DMS 273 (cell line): ENCODE measurements at regions not wholly inside any gene's neighbourhood (a gene's known extent, or its start where the extent isn't known, plus 50 kb on each side); places are given as distances from the start of the nearest gene placed in this dataset.
"Not testable (repeated sequence)": the region's sequence is repeated elsewhere in the genome, so short reads cannot be mapped to it uniquely, and the experiment has no call there.

Experiments used
- DNase-seq: peaks from one replicate; lab custom pipeline; 2025; ENCODE audit not compliant: unreplicated experiment; lab: John Stamatoyannopoulos, UW

DNA sequence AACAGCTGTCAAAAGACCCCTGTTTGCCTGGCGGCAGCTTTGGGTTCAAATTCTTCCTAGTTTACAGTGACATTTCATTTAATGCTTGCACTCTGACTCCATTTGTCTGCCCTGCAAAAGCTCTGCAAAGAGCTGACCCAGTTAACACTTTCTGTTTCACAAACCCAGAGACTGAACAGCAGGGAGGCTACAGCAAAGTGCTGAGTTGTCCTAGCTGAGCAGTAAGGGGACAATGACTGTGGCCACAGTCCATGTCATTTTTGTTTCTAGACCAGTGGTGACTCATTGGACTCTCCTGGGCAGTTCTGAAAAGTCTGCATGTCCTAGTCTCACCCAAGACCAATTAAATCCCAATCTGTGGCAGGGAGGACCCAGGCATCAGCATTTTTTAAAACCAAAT is 994.8 kb upstream of the WWC1 start:
- DNase-seq: no peak

DNA sequence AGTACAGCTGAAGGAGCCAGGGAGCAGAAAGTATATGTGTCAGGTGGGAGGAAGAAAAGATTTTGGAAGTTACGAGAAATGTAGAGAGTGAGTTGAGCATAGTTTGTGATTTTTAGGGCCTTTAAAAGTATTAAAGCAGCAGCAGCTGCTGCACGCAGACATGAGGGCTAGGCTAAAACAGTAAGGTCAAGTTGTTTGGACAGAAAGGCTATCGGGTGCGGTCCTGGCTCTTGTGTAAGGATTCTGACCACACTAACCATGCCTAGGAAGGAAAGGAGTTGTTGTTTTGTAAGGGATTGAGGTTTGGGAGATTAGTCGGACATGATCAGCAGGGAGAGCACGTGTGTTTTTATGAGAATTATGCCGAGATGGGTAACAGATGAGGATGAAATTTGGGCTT is 991.6 kb upstream of the WWC1 start:
- not testable (repeated sequence) for DNase-seq

DNA sequence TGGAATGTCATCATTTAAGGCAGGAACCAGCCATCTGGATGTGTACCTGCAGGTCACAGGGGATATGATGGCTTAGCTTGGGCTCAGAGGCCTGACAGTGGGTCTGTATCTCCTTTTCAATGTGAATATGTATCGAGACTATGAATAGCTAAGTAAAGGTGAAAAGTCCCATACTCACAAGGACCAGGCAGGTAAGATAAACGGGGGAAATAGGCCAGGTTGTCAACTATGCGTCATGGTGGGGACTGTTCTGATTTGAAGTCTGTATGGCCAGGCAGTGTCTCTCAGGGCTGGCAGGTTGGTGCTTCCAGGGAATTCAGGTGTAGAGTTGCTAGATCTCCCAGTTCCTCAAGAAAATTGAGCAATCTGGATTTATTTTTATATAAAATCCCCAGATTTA is 987.9 kb upstream of the WWC1 start:
- DNase-seq: no peak

DNA sequence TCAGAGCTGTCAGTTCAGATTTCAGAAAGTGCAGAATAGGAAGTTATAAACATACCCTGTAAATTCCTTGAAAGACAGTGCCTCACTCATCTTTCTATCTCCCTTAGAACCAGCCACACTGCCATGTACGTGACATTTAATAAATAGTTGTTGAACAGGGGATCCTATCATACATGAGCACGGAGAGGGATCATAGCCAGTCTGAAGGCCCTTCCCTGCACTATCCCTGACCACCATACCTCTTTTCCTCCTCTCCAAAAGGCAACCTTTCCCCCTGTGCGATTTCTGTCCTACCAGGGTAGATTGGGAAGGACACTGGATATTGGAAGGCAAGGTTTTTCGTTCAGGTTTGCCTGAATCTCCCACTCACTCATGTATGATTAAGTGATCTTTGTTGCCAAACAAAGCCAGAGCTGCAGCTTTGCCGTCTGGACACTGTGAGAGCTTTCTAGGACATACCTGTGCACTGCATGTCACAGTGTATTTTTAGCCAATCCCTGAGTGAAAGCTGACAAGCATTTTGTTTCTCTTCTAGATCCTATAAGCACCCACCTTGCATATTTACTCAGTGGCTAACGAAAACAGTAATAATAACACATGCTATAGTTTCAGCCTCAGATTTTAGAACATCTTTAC is 986.5 kb upstream of the WWC1 start:
- no peak for DNase-seq

DNA sequence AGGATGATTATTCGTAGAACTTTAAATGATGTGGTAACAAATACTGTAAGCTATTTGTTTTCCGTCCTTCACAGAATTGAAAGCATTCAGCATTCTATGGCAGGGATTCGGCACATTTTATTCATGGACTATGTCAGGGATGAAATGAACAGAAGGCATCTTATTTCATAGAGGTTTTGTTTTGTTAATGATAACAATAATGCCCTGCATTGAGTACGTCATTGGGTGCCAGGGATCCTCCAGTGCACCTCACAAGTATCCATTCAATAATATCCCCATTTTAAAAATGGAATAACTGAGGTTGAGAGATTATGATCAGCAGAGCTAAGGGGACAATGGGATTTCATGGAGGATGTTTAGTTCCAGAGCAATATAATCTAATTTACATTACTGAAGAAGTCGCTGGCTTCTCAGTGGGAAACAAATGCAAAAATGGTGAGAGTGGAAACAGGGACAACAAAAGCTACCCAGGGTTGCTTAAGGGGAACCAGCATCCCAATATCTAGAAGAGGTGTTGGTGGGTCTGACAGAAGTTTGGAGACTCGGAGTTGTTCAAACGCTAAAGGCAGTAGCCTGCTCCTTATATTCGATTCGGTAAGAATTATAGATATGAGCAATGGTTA is 985.7 kb upstream of the WWC1 start:
- no peak for DNase-seq

DNA sequence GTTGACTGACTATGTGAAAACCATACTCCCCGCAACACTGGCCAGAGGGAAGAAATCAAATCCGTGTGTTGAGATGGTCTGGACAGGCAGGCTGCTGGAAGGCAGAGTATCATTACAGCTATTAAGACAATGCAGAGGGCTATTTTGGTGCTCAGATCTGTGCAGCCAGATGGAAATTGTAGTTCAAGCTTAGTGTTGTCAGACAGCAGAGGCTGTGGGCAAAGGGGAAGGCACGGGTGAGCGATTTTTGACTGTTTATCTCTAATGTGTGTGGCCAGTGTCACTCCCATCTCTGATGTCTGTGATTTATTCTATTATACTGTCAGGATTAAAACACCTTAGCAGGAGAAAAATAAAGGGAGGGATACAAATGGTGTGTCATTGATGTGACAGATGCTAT is 984.4 kb upstream of the WWC1 start:
- no peak for DNase-seq

DNA sequence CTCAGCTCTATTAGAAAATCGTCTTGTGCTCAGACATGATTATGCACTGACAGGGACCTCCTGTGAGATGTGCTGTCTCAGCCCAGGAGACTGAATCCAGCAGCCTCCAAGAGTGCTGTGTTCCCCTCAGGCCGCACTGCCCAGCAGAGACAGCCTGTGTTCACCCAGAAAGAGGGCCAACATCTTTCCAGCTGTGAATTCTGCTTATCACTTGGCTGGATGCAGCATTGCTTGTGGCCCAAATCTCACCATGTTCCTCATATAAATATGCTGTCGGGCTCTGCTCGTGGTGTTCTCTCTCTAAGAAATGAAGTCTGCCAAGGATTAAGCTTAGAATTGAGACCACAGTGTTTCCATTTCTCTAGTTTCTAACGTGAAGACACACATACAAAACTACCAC is 983.0 kb upstream of the WWC1 start:
- no peak for DNase-seq

DNA sequence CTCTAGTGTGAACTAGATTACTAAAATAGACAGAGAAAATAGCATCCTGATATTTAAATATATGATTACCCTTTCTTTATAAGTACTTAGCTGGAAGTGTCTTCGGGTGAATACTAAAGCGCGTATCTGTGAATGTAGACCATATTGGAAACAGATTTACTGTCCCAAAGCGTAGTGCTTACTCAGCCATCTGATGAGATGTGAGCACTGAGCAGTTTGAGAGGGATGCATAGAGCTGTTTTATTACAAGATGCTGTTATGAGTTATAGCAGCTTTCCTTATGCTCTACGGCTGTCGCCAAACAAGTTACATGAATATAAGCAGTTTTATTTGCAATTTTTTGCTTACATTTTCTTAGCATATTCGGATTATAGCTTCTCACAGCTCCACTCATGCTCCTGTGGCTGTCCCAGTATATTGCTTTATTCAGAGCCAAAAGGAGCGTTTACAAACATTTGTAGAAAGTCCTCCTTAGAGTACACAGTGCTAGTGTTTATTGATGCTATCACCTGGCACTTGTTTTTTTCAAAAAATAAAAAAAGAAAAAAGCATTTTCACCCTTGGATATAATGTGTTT is 981.4 kb upstream of the WWC1 start:
- DNase-seq: no peak

DNA sequence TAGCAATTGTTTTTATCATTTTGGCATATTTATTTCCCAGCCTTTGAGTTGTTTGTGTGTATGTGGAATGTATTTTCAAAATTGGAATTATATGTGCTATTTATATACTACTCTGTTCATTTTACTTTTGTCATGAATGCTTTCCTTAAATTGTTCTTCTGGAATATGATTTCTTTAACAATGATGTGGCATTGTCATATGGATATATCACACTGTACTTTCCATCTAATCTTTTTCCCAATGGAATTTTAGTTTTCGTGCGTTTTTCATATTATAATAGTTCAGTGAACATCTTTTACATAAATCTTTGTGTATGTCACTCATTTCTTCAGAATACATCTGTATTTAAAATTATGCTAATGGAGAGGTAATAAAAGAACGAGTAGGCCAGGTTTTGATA is 980.1 kb upstream of the WWC1 start:
- DNase-seq: no peak

DNA sequence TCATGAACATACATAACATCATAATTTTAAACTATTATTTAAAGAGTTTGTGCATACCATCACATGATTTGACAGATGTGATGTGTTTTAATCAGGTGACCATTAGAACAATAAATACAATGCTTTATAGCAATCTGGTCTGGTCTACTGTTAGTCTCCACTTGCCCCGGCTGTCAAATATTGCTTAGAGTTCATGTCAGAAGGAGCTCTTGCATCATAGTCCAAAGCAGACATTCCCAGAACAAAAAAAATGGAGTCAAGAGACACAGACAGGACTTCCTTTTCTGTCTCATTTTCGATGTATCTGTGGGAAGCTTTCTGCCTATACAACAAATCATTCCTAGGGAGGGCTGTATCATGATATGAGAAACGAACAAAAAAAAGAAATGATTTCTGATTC is 979.2 kb upstream of the WWC1 start:
- DNase-seq: no peak

DNA sequence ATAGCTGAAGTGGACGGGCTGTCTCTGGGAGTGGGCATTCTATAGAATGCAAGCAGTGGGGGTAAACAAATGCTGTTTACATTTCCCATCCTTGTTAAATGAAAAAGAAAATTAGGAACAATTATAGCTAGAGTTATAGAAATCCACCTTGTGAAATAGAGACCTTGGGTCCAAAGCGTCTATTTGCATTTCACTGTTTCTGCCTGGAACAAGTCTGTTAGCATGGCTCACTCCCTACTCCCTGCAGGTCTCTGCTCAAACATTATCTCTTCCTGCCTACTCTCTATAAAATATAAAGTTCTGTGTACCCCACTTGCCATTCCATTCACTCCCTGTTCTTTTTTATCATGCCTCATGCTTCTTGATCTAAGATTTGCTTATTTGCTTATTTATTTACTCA is 975.7 kb upstream of the WWC1 start:
- DNase-seq: no peak

DNA sequence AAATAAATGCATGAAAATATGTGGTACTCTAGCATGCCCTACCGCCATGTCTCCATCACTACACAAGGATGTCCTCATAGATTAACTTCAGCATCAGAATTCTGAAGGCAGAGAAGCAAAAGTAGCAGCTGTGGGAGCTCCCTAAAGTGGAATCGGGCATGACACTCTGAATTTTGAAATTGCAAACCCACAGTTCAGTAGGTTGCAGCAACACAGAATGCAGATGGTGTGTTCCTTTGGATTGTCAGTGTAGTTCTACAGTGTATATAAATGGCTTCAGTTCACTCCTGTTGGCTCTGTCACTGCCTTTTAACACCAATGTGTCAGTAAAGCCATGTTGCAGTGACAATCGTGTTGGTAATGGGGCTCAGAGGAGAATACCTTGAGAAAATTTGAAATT is 973.6 kb upstream of the WWC1 start:
- DNase-seq: no peak

DNA sequence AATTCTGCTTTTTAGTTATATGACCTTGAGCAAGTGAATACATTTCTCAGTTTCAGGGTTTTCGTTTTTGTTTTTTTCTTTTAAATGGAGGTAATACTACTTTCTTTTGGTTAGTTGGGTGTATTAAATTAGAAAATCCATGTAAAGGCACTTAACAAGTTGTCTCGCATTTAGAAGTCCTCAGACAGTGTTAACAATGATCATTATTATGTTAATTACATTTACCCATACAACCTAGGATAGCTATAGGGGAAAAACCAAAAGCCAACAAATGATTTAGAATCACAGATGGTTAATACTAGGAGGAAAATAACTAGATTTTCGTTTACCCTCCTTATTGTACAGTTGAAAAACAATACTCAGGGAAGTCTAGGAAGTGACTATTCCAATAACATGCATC is 972.2 kb upstream of the WWC1 start:
- DNase-seq: no peak

DNA sequence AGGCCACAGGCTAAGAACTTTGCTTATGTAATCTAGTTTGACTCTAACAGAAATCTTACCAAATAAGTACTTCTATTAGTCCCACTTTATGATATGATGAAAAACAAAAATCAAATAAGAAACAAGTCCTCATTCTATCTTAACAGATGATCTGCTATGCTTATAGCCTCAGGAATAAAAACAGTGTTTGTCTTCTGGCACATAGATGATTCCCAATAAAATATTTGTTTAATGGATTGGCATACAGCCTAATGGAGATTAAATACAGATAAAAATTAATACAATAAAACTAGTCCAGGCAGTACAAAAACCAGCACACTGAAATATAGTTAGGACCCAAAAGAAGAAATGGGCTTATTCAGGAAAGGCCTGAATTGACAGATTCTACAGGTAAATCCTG is 971.4 kb upstream of the WWC1 start:
- DNase-seq: no peak

DNA sequence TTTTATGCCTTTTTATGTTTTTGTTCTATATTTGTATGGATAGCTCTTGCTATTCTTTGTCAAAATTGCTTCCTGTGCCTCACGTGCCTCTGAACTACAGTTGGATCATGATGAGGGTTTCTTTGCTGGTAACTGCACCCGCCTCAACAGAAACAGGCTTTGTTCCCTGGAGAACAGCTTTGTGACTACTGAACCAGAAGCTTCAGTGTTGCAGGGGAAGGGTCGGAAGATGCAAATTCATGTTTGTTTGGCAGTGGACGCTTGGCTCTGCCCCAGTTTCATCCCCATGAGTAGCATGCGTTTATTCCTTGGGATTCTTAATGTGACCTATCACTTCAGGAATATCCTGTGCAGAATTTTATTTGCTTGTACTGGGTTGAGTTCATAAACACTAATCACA is 959.1 kb upstream of the WWC1 start:
- DNase-seq: no peak

DNA sequence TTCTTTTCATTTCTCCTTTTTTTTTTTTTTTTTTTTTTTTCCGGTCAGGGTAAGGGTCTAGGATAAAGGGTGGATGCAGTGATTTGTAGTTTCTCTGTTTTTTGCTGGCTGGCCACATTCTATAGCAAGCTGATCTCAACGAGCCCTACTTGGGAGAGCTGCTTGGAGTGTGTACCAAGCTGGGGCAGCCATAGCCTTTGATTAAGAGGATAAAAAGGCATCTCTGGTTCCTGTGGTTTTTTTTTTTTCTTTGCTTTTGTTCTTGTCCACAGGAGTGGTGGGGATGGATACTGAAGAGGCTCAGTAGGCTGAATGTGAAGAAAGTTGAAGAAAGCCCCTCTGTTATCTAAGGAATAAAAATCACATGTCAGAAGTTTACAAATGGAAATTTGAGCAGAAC is 955.3 kb upstream of the WWC1 start:
- DNase-seq: no peak

DNA sequence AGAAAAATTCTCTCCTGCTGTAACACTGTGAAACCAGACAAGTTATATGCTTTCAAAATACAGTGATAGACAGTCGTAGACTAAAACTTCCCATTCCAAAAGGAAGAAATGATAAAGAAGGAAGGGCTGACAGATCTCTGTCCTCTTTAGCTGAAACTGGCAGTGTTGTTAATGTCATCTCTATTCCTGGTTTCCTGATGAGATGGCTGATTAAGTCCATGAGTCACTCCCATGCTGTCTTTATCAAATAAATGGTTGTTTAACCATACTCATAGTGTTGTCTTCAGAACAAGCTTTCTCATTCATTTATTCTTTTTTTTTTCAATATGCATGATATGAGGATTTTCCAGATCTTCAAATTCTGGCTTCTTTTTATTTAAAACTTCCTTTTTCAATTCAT is 952.2 kb upstream of the WWC1 start:
- DNase-seq: no peak

DNA sequence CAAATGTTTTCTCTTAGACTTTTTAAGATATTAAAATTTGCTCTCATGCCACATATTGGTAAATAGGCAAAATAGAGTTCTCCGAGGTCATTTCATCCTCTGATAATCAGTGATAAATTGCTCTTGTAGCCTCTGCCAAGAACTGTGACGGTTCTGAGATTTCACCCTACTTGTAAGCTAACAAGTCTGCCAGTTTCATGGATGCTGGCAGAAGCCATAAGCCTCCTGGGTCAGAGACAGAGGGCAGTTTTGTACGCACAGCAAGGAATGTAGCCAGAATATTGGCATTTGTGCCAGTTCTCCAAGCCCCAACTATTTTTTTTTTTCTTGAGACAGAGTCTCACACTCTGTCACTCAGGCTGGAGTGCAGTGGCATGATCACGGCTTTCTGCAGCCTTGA is 945.0 kb upstream of the WWC1 start:
- no peak for DNase-seq

DNA sequence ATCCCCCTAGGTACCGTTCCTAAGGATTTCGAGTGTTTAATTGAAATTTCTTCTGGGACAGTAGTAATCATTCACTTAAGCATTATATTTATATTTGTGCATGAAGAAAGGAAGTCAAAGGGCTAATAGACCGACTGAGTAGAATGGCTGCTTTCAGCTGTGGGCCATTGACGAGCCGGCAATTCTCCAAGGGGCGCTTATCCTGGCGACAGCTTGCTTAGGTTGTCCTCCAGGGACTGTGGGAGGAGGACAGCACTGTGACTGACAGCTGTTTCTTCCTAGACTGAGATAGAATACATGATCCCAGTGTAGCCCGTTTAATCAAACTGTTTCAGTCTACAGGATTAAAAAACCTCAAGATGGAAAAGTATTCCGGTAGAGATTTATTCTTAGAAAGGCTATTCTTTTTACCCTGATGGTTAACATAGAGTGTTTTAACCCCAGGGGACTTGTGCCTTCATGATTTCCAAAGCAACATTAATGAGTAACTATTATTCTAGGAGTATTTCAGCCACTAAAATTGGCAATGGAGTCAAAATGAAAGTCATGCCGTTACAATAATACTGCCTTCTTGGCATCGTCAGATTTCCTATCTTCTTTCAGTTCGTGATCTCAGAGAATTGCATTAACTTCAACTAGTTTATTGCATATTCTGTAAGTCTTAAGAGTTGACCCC is 943.1 kb upstream of the WWC1 start:
- DNase-seq: no peak

DNA sequence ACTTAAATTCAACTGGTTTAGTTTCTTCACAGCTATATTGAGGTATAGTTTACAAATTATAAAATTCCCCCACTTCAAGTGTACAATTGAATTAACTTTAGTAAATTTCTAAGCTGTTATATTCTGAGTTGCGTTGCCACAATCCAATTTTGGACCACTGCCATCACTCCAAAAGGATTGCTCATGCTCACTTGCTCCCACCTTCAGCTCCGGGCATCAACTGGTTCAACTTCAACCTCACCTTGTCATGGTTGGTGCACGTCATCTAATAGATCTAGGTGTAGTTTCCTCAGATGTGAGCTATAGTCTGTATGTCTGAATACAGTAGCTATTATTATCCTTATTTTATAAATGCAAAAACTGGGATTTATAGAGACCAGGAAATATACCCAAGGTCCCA is 942.5 kb upstream of the WWC1 start:
- DNase-seq: no peak

DNA sequence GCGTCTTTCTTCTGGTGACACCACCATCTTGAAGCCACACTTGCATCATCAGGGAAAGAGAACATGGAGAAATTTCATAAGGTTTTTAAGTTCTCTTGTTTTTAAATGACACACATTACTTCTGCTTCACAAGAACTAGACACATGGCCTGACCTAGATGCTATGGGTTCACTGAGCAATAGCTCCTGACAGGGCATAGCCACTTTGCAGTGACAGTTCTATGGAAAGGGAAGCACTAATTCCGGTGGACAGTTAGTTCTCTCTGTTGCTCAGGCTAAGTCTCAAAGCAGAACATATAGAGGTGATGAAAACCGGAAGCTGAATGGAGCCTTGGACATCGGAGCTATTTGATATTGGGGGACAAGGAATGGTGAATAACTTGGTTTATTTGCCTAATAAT is 940.1 kb upstream of the WWC1 start:
- DNase-seq: no peak

DNA sequence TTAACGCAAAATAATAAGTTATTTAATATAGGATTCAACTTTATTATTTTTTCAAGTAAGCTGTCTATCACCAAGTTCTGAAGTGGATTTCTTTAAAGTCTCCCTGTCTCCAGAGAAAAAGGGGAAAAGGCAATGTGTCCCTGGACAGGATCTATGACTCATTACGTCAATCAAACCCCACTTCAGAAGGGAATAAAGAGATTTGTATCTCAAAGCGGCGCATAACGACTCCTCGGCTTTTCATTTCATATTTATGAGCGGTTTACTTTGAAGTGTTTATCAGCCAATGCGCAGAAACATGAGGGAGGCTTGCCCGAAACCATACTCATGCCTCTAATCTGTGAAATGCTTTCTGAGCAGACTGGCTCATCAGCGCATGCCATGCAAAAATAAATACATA is 938.6 kb upstream of the WWC1 start:
- no peak for DNase-seq

DNA sequence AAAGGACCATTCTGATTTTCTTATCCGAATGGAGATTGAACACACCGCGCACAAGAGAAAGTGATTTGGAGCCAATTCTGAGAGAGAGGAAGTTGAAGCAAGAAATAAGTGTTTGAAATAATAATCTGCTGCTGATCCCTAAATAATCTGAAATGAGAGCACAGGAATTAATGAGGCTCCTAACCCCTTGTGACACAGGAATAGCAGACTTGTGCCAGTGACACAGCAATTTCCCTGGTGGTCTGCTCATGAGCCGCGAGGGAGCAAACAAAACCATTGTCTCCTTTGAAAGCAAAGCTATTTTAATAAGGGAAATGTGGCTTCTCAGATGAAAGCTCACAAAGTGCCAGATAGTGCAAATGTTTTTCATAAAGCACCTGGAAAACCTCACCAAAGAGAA is 936.1 kb upstream of the WWC1 start:
- DNase-seq: no peak
